H1 (cell line): ENCODE measurements at regions not wholly inside any gene's neighbourhood (a gene's known extent, or its start where the extent isn't known, plus 50 kb on each side); places are given as distances from the start of the nearest gene placed in this dataset.

Experiments used
- CHD1 ChIP-seq: IDR thresholded peaks from 2 replicates; pipeline ENCODE4 v1.6.1; 2012; ENCODE audit warnings: low read depth, low read length, improper control_type of control experiment
- CHD2 ChIP-seq: IDR thresholded peaks from 2 replicates; pipeline ENCODE4 v1.6.1; 2012; ENCODE audit warnings: low read length, improper control_type of control experiment
- RAD21 ChIP-seq, 2 experiments: IDR thresholded peaks in 1 of 2; conservative IDR thresholded peaks in 1 of 2; 2 replicates each; pipeline ENCODE4 v1.6.1; 2011; ENCODE audit warnings: low read depth in 2 of 2, low read length in 2 of 2, improper control_type of control experiment in 1 of 2, inconsistent platforms in 1 of 2, mild to moderate bottlenecking in 1 of 2, moderate library complexity in 1 of 2
- RXRA ChIP-seq: IDR thresholded peaks from 2 replicates; pipeline ENCODE4 v1.6.1; 2011; ENCODE audit warnings: low read depth, mild to moderate bottlenecking, low read length, moderate library complexity; ENCODE audit not compliant: insufficient read depth
- SAP30 ChIP-seq: fragments of 300-600 bp; sonication (generic); IDR thresholded peaks from 2 replicates; pipeline ENCODE4 v1.7.1; 2012; ENCODE audit warnings: low read length, moderate library complexity, mild to moderate bottlenecking, inconsistent platforms; ENCODE audit not compliant: insufficient read depth, insufficient replicate concordance
- SIN3A ChIP-seq, 2 experiments: IDR thresholded peaks in 1 of 2; conservative IDR thresholded peaks in 1 of 2; 2 replicates each; pipeline ENCODE4 v1.6.1; 2011 to 2012; ENCODE audit warnings: low read length in 2 of 2, improper control_type of control experiment in 1 of 2, low read depth in 1 of 2, mild to moderate bottlenecking in 1 of 2
- SUZ12 ChIP-seq: fragments of 200-600 bp; sonication (generic); IDR thresholded peaks from 2 replicates; pipeline ENCODE4 v1.6.1; 2012; ENCODE audit warnings: mild to moderate bottlenecking, inconsistent platforms, low read length, moderate library complexity, mixed read lengths

DNA sequence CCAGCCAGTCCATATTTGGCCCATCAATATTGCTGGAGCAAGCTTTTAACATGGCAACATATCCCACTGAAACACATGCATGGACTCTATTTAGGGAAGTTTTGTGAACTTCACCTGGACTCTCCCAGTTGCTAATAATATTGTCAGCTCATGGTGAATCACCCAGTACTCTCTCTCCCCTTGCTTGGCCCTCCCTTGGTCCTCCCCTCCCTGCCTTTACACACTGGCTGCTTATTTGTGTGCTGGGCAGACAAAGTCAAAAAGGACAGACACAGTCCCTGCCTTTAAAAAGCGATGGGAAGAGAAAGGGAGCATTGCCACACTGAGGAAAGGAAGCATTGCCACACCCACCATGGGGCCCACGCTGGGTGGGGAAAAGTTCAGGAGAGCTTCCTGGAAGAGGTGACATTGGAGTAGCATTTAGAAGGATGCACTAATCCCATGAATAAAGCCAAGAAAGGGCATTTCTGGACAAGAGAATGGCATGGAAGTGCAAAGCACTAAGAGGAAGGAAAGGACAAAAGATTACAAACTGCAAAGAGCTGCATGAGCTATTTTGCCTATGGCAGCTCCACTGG lies 143.4 kb upstream of the EXOC2 start (continued):
- TF ChIP-seq RAD21 (IDR thresholded peaks at IDR 0.05 in 1 of 2, conservative IDR thresholded peaks at IDR 0.05 in 1 of 2; ENCODE audit: low read depth in 2 of 2, low read length in 2 of 2) (no peak), SUZ12 (no peak), RXRA (no peak), CHD1 (no peak), SAP30 (no peak), SIN3A (conservative IDR thresholded peaks at IDR 0.05 in 1 of 2, IDR thresholded peaks at IDR 0.05 in 1 of 2; ENCODE audit: low read depth in 1 of 2, low read length in 2 of 2) (no peak), CHD2 (no peak)
- TF ChIP-seq, all 59 proteins: peak for 0
